ENCODE measurements at regions not wholly inside any gene's neighbourhood (a gene's known extent, or its start where the extent isn't known, plus 50 kb on each side); places are given as distances from the start of the nearest gene placed in this dataset.

DNA sequence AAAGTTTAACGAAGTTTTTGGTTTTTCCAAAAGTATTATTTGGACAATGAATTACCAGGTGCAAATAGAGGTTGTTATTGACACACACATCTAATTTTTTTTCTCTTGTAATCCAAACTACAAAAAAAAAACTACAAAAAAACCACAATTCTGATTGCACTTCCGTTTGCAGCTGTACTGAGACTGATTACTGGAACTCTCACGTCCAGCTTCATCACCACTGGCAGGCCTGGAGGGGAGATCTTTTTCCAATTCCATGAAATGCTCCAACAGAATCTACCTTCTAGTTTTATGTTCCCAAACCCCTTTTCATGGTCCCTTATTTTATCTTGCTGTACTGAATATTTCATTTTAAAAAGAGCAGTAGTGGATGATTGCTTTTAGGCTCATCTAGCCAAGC lies 1118.3 kb downstream of the C4orf33 start:
- no peak for DNase-seq

DNA sequence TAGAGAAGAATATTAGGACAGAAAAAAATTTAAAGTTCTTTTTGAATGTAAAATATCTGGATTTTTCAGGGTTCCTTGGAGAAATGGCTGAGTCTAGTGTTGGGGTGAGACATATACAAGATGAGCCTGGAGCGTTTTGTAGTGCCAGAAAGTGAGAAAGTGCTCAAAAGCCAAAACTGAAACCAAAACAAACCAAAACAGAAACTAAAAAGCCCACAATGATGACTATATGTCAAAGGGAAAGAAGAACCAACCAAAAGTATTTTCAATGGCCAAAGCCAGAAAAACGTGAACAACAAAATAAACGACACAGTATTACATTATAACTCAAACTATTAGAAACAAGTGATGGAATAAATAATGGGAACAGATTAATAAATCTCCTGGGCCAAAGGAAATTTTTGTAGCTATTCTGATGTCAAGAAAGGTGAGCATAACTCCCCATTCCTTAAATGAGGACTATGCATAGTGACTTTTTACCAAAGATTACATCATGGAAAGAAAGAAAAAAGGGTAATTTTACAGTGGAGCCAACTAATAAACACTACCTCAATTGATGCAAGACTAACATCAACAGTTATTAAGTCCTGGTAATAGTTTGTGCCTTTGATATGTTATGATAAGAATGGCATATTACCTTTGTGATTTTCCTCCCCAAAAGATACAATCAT lies 1137.6 kb downstream of the C4orf33 start:
- DNase-seq, result no peak

DNA sequence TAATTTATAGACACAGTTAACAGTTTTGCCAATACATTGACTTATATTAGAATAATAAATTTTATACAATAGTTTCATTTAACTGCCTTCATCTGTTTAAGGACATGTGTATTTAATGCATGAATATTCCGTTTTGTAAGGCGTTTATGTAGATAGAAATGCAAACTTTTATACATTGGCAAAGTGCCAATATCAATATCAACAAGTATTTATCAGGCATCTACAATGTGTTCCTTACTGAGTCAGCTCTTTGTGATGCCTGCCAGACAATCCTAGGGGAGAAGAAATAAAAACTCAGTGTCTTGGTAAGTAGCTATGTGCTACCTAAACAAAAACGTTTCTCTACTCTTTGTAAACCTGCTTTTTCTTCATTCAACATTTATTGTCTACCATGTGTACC lies 1142.2 kb downstream of the C4orf33 start:
- no peak for DNase-seq

DNA sequence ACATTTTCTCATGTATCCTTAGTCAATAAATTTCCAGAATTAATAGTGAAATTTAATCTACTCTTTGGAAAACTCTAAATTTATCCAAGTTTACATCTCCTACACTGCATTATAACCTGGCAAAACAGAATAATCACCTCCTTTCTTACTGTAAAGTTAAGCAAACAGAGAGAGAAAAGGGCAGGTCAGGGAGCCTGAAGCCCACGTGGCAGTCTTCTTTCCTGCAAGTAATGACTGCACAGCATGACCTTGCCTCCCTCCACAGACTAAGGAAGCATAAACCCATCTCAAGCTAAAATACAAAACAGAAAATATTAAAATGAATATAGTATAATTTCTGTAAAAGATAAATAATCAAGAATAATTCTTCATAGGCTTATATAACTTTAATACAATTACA lies 1153.0 kb downstream of the C4orf33 start:
- DNase-seq, result no peak

DNA sequence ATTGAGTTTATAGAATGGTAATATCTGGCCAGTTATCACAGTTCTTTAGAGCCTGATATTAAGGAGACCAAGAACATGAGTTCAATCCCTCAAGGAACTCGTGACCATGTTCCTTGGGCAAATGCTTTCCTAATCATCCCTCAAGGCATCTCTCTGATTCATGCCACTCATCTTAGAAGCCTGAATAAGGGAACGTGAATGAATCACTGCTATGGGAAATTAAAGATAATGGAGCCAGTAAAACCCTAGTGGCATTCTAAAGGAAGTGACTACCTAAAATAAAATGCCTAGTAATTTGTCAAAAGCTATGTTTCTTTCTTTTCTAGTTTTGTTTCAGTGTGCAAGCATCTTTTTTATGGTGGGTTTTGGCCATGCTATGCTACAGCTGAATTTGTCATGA lies 1161.3 kb downstream of the C4orf33 start:
- no peak for DNase-seq

DNA sequence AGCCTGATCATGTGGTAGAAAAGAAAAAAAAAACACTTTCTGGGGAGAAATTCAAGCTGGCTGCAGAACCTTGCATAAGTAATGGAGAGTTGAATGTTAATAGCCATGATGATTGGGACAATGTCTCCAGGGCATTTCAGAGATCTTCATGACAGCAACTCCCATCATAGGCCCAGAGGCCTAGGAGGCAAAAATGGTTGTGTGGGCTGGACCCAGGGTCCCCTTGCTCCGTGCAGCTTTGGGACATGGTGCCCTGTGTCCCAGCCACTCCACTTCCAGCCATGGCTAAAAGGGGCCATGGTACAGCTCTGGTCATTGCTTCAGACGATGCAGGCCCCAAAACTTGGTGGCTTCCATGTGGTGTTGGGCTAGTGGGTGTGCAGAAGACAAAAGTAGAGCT lies 1170.9 kb downstream of the C4orf33 start:
- DNase-seq, result no peak

DNA sequence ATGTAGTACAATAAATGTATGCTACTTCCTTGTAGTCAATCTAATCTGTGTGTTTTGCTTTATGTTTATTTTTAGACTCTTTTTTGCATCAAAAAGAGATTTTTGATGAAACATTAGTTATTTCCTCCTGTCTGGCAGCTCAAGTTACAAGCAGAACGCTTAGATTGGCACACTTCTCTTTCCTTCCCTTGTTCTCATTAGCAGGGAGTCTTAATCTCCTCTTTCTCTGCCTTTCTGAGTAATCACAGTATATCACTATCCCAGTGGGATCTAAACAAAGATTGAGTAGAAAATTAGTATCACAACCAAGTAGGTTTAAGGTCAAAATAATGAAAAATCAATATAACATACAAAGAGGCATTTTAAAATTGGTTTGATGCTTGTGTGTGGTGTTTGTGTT lies 1192.6 kb downstream of the C4orf33 start:
- DNase-seq, result no peak

DNA sequence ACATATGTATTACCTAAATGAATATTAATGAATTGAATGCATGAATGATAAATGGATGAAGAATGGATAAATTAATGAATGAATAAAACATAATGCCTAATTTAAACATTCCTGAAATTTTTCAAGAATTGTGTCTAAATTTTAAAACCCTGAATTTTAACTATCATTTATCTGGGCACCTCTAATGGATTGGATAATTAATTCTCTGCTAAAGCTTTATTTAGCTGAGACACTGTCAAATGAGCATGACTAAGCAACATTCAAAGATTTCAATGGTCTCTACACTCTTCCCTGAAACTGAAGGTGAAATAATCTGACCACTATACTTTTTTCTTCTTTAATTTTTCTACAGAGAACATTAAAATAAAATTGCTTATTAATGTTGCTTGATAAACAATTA lies 1197.7 kb downstream of the C4orf33 start:
- DNase-seq, result no peak

DNA sequence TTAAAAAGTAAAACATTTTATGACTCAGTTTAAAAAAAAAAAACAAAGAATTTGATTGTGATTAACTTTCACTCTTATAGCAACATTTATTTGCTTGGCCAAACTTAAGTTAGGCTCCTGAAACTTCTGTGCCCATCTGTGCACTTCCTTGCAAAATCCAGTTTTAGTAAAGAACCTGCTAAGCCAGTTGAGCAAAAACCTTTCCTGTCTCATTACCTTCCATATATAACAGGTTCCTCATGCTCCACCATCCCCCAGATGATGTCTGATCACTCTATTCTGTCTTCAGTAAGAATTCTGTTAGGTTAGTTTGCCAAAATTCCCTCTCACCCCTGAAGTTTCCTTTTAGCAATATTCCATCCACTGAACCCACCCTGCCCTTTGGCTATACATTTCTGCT lies 1200.5 kb downstream of the C4orf33 start:
- no peak for DNase-seq

DNA sequence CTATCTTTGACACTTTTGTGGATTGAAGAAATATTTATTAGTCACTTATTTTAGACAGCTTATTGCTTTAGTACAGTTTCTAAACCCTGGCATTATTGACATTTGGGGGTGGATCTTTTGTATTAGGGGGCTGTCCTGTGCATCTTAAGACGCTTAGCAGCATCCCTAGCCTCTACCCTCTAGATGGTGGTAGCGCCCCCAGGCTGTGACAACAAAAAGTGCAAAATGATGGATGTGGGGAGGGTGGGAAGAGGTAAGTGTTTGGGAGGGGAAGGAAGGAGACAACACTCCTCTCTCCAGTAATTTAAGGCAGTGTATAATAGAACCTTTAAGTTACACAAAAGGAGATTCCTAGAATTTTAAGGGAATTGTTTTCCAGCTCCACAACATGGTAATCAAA lies 1210.6 kb downstream of the C4orf33 start:
- no peak for DNase-seq

DNA sequence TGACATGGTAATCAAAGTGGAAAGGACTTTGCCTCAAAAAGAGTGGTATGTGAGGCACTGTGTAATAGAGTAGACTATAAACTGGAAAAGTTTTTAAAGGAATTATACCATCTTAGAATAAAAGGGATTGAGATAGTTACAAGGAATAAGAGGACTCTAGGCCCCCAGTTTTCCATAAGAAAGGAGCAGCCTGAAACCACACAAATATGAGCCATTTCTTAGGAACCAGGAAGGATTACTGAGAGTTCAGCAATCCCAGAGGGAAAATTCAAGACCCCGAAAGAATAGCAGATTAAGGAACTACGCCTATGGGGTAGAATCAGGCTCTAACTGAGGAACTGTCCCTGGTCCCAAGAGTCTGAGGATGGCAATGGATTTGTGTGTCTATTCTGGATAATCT lies 1213.3 kb downstream of the C4orf33 start:
- DNase-seq, result no peak

DNA sequence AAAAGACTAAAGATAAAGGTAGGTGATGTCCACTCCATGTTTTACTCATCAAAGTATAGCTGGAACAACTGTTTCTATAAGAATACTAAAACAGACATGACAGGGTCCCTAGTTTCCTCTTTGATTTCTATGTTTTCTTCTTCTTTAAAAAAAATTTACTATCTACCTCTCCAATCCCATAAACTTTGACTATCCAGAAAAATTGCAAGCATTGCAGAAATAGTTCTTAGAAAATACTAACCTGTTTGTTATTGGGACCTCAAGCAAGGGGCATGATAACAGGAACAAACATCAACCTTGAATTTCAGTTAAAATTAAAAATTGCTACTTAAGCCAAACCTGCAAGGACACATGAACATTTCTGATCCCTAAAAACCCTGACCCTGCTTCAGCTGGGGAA lies 1226.5 kb downstream of the C4orf33 start:
- DNase-seq, result no peak

DNA sequence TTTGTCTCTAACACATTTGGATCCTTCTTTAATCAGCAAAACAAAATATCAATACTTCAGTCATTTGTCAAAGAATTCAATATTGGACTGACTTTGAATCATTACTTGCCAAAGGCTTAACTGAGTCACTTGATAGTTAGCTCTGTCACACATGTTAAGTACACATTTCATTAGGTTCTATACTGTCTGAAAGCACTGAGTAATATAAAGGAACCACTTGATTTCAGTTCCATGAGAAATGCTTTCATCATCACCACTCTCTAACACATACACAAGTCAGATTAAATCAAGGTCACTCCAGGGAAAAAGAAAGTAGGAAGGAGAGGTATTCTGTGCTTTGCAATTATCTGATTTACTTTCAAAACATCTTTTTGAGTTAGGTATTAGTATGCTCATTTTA lies 1233.1 kb downstream of the C4orf33 start:
- DNase-seq, result no peak

DNA sequence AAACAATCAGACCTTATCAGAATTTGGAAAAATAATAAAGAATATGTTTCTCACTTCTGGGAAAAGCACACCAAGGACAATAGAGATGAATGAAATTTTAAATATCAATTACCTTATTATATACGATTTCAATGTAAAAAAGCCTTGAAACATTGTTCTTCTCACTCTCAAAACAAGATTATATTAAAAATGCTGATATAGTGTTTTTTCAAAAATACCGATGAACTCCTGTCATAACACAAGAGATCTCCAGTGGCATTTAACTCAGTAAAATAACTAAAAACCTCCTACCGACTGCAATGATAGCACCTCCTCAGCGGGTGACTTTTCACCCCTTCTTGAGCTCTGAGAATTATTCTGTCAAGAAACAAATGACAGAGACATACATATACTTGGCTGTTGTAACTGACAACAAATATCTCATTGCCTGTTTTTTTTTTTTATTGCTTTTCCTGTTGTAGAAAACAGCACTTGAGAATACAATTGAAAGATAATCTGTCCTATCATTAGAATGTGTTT lies 1237.3 kb downstream of the C4orf33 start:
- DNase-seq, result no peak

DNA sequence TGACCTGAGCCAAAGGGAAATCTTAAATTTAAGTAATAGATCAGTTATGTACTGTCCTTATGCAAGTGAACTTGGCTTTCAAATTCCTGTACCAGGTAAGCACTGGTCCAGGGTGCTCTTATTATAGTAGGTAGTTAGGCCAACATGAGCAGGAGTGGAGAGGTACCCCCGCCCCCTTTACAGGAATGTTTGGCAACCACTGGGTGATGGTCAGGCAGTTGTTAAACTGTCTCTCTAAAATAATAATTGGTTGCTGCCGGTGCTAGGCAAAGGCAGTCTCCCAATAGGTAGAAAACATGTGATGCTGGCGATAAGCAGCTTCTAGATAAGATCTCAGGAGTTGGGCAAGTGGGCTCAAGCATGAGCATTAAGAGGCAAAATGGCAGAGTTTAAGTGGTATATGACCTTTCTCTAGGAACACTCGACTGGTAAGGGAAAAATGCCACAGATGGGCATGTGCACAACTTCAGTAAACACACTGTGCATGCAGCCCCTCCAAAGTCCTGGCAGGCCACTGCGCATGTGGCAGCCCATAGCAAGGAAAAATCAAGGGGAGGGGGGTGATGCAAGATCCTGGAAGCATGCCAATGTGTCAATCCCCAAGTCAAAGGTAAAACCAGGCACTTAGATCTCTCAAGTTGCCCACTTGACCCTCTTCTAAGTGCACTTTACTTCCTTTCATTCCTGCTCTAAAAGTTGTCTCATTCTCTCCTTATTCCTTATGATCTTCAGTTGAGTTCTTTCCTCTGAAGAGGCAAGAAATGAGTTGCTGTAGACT lies 1239.7 kb downstream of the C4orf33 start:
- no peak for DNase-seq

DNA sequence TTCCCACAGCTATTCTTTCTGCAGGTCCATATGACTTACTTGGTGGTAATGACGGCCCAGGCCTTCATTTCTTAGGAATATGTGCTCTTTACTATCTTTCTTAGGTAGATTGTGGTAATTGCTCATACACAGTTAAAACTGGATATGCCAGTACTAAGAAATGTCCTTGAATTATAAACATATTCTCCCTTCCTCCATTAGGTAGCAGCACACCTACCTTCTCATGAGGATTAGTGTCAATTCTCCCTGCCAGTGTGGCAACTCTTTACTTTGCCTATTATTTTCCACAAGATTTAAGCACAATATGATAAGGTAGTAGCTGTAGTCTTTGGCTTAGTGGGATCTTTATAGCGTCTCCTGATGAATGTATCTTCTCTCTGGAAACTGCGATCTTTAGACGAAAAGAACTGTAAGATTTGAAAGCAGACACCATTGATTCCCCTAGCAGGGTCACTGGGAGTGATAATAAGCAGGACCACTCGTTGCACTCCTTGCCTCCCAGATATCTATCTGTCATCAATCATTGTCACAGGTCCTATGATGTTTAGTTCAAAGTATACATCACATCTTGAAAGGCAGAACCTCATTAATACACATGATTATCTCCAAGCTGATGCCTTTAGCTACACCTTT lies 1240.7 kb downstream of the C4orf33 start:
- no peak for DNase-seq

DNA sequence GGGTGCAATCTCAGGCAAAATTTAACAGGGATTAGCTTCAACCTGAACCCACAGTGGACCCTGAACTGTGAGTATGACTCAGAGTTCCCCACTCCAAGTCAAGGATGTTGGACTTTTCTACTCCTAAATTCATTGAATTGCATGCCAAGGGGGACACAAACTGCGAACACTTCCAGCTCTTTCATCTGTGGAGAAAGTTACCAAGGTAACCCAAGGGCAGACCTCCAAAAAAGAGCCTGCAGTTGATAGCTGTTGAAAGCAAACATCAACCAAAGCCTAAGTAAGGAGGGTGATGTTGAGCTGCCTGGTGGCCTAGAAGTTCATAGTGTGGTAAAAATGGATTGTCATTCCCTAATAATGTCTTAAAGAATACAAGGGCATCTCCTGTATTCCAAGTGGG lies 1242.9 kb downstream of the C4orf33 start:
- no peak for DNase-seq

DNA sequence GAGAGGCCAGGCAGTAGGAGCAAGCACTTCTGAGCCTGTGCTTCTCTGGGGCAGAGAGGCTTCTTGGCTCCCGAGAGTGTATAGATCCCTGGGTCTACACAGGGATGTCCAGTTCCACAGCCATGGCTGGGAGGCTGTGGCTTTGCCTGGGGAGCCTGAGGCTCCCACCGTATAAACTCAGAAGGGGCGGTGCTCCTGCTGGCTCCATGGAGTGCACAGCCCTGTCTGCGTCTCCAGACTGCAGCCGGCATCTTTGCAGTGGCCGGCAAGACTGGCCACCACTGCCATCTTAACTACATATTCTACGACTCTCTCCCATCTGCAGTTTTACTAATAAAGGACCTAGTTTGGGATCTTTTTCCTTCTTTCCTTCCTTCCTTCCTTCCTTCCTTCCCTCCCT lies 1253.8 kb downstream of the C4orf33 start:
- no peak for DNase-seq

DNA sequence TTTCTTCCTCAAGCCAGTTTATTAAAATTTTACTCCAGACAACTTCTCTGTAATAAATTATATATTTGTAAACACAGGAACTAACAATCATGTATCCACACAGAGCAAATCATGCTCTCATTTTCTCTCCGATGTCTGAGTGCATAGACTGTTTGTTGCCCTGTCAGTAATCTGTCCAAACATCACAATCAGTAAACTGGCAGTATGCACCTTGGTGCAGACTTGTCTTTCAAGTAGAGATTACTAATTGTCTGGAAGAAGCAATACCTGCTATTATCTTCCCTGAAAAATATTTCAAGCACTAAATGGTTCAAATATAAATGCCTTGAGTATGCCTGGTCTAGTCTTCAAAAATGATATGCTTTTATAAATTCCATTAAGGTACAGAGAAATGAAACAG lies 1260.9 kb downstream of the C4orf33 start:
- DNase-seq, result no peak

DNA sequence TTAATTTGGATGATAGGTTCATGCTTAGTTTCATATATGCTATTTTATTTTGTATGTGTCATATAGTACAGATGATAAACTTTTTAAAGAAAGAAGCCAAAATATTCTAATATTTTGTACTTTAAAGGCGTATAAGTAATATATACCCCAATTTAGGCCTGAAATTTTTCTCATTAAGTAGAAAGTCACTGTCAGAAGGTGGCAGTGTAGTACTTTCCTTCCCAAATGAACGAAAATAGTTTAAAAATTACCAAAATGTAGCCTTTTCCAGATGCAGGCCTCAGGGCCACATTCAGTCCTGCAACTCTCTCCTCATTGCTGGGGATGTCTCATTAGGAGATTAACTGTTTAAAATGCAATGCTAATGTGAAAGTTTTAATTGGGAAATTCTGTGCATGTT lies 1263.6 kb downstream of the C4orf33 start:
- no peak for DNase-seq

DNA sequence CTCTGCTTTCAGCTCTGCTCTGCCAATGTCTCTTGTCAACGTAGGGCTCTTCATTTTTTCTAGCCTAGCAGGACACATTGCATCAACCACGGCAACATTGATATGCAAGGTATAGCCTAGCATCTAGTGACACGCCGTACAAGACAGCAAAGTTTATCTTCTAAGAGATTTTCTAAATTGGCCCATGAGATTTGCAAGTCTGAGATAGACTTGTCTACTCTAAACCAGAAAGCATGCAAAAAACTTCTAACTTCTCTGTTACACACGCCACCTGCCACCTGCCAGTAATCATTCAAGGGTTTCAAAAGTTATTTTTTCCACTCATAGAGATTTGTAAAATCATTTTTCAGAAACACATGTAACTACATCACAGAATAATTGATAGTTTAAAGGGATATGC lies 1265.7 kb downstream of the C4orf33 start:
- no peak for DNase-seq

DNA sequence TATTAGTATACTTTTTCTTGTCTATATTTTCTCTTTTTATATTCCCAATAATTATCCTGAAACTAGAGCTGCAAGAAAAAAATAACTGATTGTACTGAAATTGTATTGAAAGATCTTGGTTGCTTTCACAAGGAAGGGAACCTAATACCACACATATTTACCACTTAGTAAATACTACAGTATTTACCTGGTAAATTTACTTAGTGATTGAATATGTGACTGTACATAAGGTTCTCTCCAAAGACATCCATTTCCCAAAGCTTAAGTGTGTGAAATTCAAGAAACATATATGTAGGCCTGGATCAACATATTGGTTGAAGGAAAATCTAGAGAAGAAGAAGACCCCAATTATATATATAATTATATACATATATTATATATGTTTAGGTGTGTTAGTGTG lies 1272.7 kb downstream of the C4orf33 start:
- no peak for DNase-seq

DNA sequence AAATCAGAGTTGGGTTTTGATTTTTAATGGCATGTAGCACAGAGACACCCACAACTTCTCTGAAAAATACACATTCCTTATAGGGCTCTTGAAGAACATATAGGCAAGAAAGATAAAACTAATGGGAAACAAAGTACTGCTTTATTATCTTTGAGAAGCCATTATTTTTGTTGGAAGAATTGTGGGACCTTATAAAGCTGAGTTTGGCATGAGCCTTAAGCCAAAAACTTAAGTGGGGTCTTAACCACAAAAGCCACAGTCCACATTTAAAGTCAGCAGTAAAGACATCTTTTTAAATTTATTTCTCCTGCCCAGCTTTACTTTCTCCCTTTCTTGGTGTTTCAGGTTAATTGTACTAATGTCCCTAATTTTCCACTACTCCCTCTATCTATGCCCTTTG lies 1297.3 kb downstream of the C4orf33 start:
- DNase-seq, result no peak

DNA sequence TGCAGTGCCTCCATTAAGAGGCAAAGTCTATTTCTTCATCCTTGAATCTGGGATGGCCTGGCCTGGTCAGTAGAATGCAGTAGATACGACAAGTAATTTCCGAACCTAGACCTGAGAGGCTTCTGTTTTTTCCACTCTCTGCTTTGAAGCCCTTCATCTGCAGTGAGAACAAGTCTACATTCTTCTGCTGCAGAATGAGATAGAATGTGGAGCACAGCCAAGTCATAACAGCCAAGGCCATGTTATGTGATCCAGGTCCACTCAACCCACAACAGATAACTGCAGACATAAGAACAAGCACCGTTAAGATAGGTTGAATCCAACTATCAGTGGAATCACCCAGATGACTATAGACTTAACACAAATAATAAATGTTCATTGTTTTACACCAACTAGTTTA lies 1297.7 kb downstream of the C4orf33 start:
- no peak for DNase-seq

Data from NCI-H226 (cell line).